ENCODE measurements at regions not wholly inside any gene's neighbourhood (a gene's known extent, or its start where the extent isn't known, plus 50 kb on each side); places are given as distances from the start of the nearest gene placed in this dataset.
"Not testable (repeated sequence)": the region's sequence is repeated elsewhere in the genome, so short reads cannot be mapped to it uniquely, and the experiment has no call there.

GRCh38 chr15:62393196-62393595 lies 228.1 kb upstream of the C2CD4B start:
- no peak overlapping the region for H3K4me3 ChIP-seq (ENCODE audit: low read length)
- no peak for DNase-seq (ENCODE audit: low read depth, low spot score)

GRCh38 chr15:62394079-62394478 lies 229.0 kb upstream of the C2CD4B start:
- DNase-seq (ENCODE audit: low read depth, low spot score) = no peak
- no peak overlapping the region for H3K4me3 ChIP-seq (ENCODE audit: low read length)

DNA sequence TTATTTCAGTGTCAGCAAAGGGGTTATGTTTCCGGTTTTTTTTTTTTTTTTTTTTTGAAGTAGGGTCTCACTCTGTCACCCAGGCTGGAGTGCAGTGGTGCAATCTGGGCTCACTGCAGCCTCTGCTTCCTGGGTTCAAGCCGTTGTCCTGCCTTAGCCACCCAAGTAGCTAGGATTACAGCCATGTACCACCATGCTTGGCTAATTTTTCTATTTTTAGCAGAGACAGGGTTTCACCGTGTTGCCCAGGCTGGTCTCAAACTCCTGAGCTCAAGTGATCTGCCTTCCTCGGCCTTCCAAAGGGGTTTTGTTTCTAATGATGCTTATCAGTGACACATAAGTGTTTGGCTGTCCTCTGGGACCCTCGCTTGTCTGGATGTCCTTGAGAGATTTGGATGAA lies 235.7 kb upstream of the C2CD4B start:
- no peak for DNase-seq (ENCODE audit: low read depth, low spot score)
- H3K4me3 ChIP-seq (ENCODE audit: low read length) = no peak overlapping the region

- H3K4me3 ChIP-seq (ENCODE audit: low read length) = no peak overlapping the region
- no peak for DNase-seq (ENCODE audit: low read depth, low spot score)
Measured at GRCh38 chr15:62402687-62403086, 237.6 kb upstream of the C2CD4B start.

- no peak overlapping the region for H3K4me3 ChIP-seq (ENCODE audit: low read length)
- DNase-seq (ENCODE audit: low read depth, low spot score) = no peak
Measured at GRCh38 chr15:62403164-62403809, 238.2 kb upstream of the C2CD4B start.

- no peak overlapping the region for H3K4me3 ChIP-seq (ENCODE audit: low read length)
- DNase-seq (ENCODE audit: low read depth, low spot score) = no peak
Measured at GRCh38 chr15:62404194-62404985, 239.3 kb upstream of the C2CD4B start.

DNA sequence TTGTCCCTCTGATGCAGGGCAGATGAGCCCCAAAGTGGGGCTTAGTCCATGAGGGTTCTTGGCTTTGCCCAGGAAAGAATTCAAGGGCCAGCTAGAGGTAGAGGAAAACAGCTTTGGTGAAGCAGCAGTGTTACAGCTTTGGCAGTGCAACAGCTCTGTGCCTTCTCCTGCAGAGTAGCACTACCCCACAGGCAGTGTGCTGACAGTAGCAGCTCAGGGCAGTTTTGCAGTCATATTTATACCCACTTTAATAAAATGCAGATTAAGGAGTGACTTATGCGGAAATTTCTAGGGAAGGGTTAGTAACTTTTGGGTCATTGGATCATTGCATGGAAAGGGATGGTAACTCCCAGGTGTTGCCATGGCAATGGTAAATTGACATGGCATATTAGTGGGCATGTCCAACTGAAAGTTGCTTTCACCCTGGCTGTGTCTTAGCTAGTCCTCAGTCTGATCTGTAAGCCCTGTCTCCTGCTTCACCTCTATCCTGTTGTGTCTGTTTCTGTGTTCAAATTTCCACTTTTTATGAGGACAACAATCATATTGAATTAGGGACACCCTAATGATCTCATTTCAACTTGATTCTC lies 241.3 kb upstream of the C2CD4B start:
- no peak for DNase-seq (ENCODE audit: low read depth, low spot score)
- H3K4me3 ChIP-seq (ENCODE audit: low read length) = no peak overlapping the region

DNA sequence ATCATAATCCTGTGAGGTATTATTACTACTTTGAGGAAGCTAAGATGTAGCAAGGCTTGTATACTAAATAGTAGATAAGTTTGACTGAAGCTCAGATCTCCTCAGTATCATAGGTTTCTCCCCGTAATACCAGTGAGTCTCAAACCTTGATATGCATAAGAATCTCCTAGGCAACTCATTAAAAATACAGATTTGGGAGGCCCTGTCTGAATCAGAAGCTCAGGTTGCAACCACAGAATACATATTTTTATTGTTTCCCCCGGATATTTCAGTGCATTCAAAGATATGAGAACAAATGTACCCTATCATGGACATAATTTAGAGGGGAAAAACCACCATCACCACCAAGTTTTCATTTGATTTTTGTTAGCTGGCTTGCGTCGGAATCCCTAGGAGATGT lies 242.1 kb upstream of the C2CD4B start:
- DNase-seq (ENCODE audit: low read depth, low spot score) = no peak
- no peak overlapping the region for H3K4me3 ChIP-seq (ENCODE audit: low read length)

- DNase-seq (ENCODE audit: low read depth, low spot score) = no peak
- H3K4me3 ChIP-seq (ENCODE audit: low read length) = no peak overlapping the region
Measured at GRCh38 chr15:62407962-62408361, 242.9 kb upstream of the C2CD4B start.

GRCh38 chr15:62409466-62409865 lies 244.4 kb upstream of the C2CD4B start:
- H3K4me3 ChIP-seq (ENCODE audit: low read length) = no peak overlapping the region
- no peak for DNase-seq (ENCODE audit: low read depth, low spot score)

GRCh38 chr15:62412686-62413085 lies 247.6 kb upstream of the C2CD4B start:
- DNase-seq (ENCODE audit: low read depth, low spot score) = no peak
- no peak overlapping the region for H3K4me3 ChIP-seq (ENCODE audit: low read length)

GRCh38 chr15:62413153-62413552 lies 248.1 kb upstream of the C2CD4B start:
- no peak for DNase-seq (ENCODE audit: low read depth, low spot score)
- no peak overlapping the region for H3K4me3 ChIP-seq (ENCODE audit: low read length)

DNA sequence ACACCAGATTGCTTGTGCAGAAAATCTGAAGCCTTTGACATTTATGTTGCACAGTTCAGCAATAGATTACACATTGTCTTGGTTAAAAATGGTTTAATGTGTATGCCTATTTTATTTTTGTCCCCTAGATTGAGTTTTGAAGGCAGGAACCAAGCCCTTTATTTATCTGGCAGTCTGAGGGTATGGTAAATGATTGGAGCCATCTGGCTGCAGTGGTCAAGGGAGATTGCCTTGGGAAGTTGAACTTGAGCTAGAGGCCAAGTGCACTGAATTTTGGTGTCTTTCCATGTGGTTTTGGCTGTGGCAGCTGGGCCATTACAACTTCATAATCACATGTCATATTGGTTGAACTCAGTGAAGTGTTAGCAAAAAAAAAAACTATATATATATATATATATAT lies 248.7 kb upstream of the C2CD4B start:
- H3K4me3 ChIP-seq (ENCODE audit: low read length) = no peak overlapping the region
- no peak for DNase-seq (ENCODE audit: low read depth, low spot score)

- no peak for DNase-seq (ENCODE audit: low read depth, low spot score)
- no peak overlapping the region for H3K4me3 ChIP-seq (ENCODE audit: low read length)
Measured at GRCh38 chr15:62415498-62415897, 250.4 kb upstream of the C2CD4B start.

- no peak overlapping the region for H3K4me3 ChIP-seq (ENCODE audit: low read length)
- DNase-seq (ENCODE audit: low read depth, low spot score) = no peak
Measured at GRCh38 chr15:62416526-62416925, 251.4 kb upstream of the C2CD4B start.

- no peak overlapping the region for H3K4me3 ChIP-seq (ENCODE audit: low read length)
- DNase-seq (ENCODE audit: low read depth, low spot score) = no peak
Measured at GRCh38 chr15:62417439-62417838, 252.4 kb upstream of the C2CD4B start.

DNA sequence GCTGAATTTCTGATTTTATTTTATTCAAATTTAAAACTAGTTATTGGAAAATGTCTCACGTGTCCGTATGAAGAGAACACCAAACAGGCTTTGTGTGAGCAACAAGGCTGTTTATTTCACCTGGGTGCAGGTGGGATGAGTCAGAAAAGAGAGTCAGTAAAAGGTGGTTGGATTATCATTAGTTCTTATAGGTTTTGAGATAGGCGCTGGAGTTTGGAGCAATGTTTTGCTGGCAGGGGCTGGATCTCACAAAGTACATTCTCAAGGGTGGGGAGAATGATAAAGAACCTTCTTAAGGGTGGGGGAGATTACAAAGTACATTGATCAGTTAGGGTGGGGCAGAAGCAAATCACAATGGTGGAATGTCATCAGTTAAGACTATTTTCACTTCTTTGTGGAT lies 253.4 kb upstream of the C2CD4B start:
- not testable (repeated sequence) for DNase-seq (ENCODE audit: low read depth, low spot score); H3K4me3 ChIP-seq (ENCODE audit: low read length)

GRCh38 chr15:62419192-62419591 lies 254.1 kb upstream of the C2CD4B start:
- H3K4me3 ChIP-seq (ENCODE audit: low read length) = no peak overlapping the region
- no peak for DNase-seq (ENCODE audit: low read depth, low spot score)

GRCh38 chr15:62420371-62420770 lies 255.3 kb upstream of the C2CD4B start:
- DNase-seq (ENCODE audit: low read depth, low spot score); H3K4me3 ChIP-seq (ENCODE audit: low read length): not testable (repeated sequence)

- H3K4me3 ChIP-seq (ENCODE audit: low read length) = no peak overlapping the region
- DNase-seq (ENCODE audit: low read depth, low spot score) = no peak
Measured at GRCh38 chr15:62421289-62421688, 256.2 kb upstream of the C2CD4B start.
